ENCODE measurements at regions not wholly inside any gene's neighbourhood (a gene's known extent, or its start where the extent isn't known, plus 50 kb on each side); places are given as distances from the start of the nearest gene placed in this dataset.
"Not testable (repeated sequence)": the region's sequence is repeated elsewhere in the genome, so short reads cannot be mapped to it uniquely, and the experiment has no call there.

DNA sequence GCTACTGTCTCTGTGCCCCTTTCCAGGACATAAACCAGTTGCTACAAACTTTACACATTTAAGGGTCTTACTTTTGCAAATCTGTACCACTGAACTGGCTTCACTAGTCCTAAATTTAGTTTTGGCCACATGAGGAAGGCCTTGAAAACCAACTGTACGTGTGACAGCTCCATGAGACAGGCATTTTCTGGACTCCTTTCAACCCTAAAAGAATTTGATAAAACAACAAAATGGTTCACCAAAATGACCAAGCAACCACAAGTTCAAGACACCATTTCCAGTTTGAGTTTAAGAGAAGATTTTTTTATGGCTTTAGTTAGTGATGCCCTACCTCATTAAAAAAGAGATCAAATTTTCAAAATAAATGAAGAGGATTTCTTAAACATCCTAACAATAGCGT is 246.4 kb downstream of the ZNF674 start:
- DNase-seq = no peak

GRCh38 chrX:46295963-46296362 is 249.3 kb downstream of the ZNF674 start:
- DNase-seq = no peak

DNA sequence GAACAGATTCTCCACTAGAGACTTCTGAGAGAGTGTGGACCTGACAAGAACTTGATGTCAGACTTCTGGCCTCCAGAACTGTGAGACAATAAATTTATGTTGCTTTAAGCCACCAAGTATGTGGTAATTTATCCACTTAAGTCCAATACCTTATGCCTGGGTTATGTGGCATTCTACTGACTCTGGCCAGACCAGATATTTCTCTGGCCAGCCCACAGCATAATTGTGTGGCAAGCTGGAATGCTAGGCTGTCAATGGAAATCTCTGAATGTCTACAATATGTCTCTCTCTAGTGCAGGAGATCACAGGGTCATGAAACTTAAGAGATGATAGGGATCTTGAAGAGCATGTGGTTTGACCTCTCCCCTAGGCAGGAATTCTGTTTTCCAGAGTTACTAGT is 251.0 kb downstream of the ZNF674 start:
- no peak for DNase-seq

- no peak for DNase-seq
These were observed 265.3 kb downstream of the ZNF674 start for GRCh38 chrX:46279925-46280313.

DNA sequence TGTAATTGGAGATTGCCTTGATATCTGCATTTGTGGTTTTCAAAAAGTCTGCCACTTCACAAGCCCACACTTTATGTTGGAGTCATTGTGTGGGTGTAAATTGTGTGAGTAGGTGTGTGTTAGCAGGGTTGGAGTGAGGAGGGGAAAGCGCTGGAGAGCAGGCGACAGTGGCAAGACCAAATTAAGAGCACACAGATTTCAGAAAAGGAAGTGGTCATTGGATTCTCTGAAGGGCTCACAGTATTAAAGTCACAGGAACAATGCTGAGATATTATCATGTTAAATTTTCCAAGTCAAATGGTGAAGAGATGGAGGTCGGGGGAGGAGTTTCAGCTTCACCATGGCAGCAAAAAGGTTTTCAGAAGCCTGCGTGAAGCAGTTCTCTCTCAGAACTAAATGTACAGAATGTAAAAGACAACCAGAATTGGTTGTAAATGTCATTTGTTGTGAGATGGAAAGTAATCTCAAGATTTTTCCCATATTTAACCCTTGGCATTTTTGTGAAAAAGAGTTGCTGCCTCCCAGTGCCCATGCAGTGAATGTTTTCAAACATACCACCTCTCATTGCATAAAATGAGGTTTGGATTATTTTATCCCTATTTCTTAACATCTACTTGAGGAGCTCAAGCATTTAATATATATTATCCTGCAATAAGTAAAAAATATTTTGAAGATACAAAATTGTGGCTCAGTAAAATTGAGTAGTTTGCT is 265.9 kb downstream of the ZNF674 start:
- DNase-seq = no peak

DNA sequence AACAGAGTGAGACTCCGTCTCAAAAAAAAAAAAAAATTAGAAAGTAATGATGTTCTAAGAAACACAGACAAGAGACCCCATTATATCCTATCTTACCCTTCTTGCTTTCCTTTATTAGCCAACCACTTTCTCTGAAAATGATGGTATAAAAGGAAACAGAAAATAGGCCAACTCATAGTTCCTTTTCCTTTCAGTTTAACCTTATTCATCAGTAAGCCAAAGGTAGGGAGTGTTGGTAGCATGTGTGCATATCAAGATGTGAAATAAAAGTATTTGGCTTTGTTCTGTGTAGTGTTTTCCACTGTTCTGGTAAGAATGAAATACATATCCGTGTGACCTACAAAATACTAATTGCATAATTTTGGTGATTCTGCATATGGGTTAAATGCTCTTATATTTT is 266.6 kb downstream of the ZNF674 start:
- DNase-seq = no peak

DNA sequence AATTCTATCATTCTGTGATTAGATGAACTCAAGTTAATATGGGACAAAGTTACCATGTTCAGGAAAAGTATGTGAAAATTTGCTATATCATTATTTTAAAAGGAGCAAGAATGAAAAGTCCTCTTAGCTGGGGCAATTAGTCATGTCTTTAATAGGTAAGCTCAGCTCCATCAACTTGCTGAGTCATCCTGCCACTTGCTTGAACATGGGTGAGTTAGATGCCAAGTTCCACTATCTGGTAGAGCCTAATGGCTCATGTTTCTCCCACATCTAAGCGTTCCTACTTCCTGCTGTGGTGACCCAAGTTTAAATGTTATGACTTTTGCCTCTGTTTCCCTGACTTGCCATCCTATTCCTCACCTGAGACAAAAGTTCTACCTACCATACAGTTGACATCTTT is 276.8 kb downstream of the ZNF674 start:
- no peak for DNase-seq

- no peak for DNase-seq
These were observed 281.7 kb downstream of the ZNF674 start for GRCh38 chrX:46263494-46263893.

- DNase-seq = no peak
These were observed 282.9 kb downstream of the ZNF674 start for GRCh38 chrX:46262304-46262703.

GRCh38 chrX:46260499-46260898 is 284.7 kb downstream of the ZNF674 start:
- DNase-seq = no peak

GRCh38 chrX:46258356-46258755 is 286.9 kb downstream of the ZNF674 start:
- no peak for DNase-seq

DNA sequence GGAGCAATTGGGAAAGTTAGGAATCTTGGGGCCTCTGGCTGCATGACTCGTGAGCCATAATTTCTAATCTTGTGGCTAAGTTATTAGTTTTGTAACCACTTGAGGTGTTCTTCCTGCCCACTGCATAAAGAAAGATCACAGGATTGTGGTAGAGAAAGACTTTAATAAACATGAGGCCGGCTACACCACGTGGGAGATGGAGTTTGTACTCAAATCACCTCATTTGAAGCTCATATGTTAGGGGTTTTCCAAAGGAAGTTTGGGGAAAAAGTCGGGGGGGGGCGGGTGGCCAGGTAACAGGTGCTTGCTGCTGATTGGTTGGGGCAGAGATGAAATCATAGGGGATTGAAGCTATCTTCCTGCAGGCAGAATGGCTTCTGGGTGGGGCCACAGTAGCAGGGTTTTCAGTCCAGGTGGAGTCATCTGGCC is 287.8 kb downstream of the ZNF674 start:
- DNase-seq = no peak

DNA sequence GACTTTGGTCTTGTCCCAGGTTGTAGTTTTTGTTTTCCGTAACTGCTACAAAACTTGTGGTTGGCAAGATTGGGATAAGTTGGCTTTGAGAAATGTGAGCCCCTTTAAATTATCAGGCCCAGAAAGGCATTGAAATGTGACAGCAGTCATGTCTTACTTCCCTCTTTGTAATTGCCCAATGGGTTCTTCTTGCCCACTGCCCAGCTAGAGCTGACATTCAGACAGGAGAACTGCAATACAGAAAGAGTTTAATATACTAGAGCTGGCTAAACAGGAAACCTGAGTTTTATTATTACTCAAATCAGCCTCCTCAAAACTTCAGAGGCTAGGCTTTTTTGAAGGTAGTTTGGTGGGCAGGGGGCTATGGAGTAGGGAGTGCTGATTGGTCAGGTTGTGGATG is 288.3 kb downstream of the ZNF674 start:
- no peak for DNase-seq

- no peak for DNase-seq
These were observed 290.2 kb downstream of the ZNF674 start for GRCh38 chrX:46255046-46255445.

GRCh38 chrX:46254641-46255040 is 290.6 kb downstream of the ZNF674 start:
- no peak for DNase-seq

DNA sequence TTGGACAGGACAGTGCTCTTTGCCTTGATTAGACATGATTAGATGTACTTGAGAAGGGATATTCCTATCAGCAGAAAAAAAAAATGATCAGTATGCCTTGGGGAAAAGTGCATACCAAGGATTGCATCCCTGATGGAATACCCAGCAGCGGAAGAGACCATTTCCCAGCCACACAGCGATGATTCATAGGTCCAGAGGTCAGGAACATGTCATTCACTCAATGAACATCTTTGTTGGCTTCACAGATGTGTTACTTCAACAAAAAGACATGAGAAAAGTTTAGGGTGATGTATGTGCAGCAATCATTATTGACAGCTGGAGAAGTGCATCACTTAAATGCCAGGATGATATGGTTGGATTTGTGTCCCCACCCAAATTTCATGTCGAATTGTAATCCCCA is 293.5 kb downstream of the ZNF674 start:
- DNase-seq = no peak

- no peak for DNase-seq
These were observed 295.1 kb downstream of the ZNF674 start for GRCh38 chrX:46250151-46250550.

GRCh38 chrX:46247456-46247855 is 297.8 kb downstream of the ZNF674 start:
- DNase-seq = no peak

DNA sequence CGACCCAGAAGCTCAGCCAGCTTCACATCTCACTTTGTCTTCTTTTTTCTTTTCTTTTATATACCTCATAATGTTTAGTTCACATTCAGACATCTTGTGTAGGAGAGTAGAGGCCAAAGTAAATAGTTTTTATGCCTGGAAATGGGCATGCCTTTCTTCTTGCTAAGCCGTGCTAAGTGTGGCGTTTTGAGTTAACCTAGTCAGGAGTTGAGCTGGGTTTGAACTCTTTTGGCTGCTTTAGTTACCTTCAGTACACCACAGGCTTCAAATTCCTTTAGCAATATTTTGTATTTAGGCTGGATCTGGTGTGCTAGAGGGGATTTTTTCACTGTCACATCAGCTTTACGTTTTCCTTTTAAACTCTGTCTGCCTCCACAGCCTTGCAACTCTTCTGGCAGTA is 300.8 kb downstream of the ZNF674 start:
- DNase-seq = no peak

GRCh38 chrX:46236411-46236810 is 308.8 kb downstream of the ZNF674 start:
- DNase-seq = no peak

- DNase-seq = no peak
These were observed 309.4 kb downstream of the ZNF674 start for GRCh38 chrX:46235778-46236177.

GRCh38 chrX:46234775-46235174 is 310.4 kb downstream of the ZNF674 start:
- no peak for DNase-seq

- DNase-seq = no peak
These were observed 316.8 kb downstream of the ZNF674 start for GRCh38 chrX:46228389-46228788.

DNA sequence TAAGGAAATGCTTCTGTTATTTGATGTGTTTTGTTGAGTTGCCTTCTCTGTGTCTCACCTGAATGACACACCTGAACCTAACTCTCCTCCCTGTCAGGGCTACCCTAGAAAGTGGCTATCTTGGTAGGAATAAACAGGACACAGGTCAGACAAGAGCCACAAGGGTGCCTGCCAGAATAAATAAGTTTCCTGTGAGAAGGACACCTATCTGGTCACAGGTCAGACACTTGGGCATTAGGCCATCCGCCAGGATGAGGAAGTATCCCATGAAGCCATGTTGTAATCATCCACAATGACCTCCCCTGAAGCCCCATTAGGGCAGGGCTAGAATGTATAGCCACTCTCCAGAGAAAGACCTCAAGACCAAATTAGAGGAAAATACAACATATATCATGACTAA is 318.8 kb downstream of the ZNF674 start:
- DNase-seq = no peak

GRCh38 chrX:46223499-46223898 is 321.7 kb downstream of the ZNF674 start:
- DNase-seq = not testable (repeated sequence)

- no peak for DNase-seq
These were observed 324.4 kb downstream of the ZNF674 start for GRCh38 chrX:46220822-46221221.
